ENCODE measurements at regions not wholly inside any gene's neighbourhood (a gene's known extent, or its start where the extent isn't known, plus 50 kb on each side); places are given as distances from the start of the nearest gene placed in this dataset.

GRCh38 chr18:75123113-75123512 lies 85.8 kb downstream of the PTGR3 start:
- TF ChIP-seq CTCF (conservative IDR thresholded peaks at IDR 0.05 in 1 of 2, IDR thresholded peaks at IDR 0.05 in 1 of 2; ENCODE audit: low read depth in 1 of 2, low read length in 2 of 2) (no peak), EZH2 (IDR thresholded peaks at IDR 0.05; ENCODE audit: low read length, missing control alignments) (no peak)

Data from fibroblast of lung (primary cell).